Left lung (tissue), 4 donors: ENCODE measurements at regions not wholly inside any gene's neighbourhood (a gene's known extent, or its start where the extent isn't known, plus 50 kb on each side); places are given as distances from the start of the nearest gene placed in this dataset.

ENCODE experiments used
- ATAC-seq: fragments of 200-7000 bp; cut with Tn5 transposase; one replicate; pipeline ENCODE4 v1.9.1; 2020; ENCODE audit warnings: moderate library complexity
- DNase-seq, 4 donors: peaks; one replicate each; pipeline ENCODE4 v3.0.0-alpha.2; 2013 to 2020
- H3K27ac ChIP-seq, 2 donors: fragments of 200-600 bp; sonication (generic) in 1 of 2; one replicate each; pipeline versions ENCODE4 v1.5.0 to v1.8.0; 2020 to 2021
- H3K27me3 ChIP-seq, 2 donors: fragments of 200-600 bp; sonication (generic) in 1 of 2; one replicate each; pipeline versions ENCODE4 v1.5.0 to v1.8.0; 2020 to 2021
- H3K36me3 ChIP-seq, 2 donors: fragments of 200-600 bp; sonication (generic) in 1 of 2; one replicate each; pipeline versions ENCODE4 v1.5.0 to v1.8.0; 2020 to 2021
- H3K4me1 ChIP-seq, 2 donors: fragments of 200-600 bp; one replicate each; pipeline ENCODE4 v1.8.0; 2021
- H3K4me3 ChIP-seq, 2 donors: fragments of 200-600 bp; sonication (generic) in 1 of 2; one replicate each; pipeline versions ENCODE4 v1.5.0 to v1.8.0; 2020 to 2021; ENCODE audit warnings: mild to moderate bottlenecking in 1 of 2
- H3K9me3 ChIP-seq, 2 donors: fragments of 200-600 bp; sonication (generic) in 1 of 2; one replicate each; pipeline versions ENCODE4 v1.5.0 to v1.8.0; 2020 to 2021
- intact Hi-C, 2 donors: fragments of 100-400 bp; cut with DNase I; formaldehyde crosslinking; loops; one replicate each; pipeline versions ENCODE4 v1.11.2 to v1.14.2; 2022
- TF ChIP-seq, protein P1 (sequence below), 2 donors: fragments of 200-600 bp; sonication (generic) in 1 of 2; IDR thresholded peaks; one replicate each; pipeline versions ENCODE4 v1.5.0 to v1.8.0; 2021; ENCODE audit warnings: antibody characterized with exemption in 2 of 2
- donor health status: DM: no; HTN: yes; CAD: no.
- donor health status: DM: no; HTN: no; CAD: no.

DNA sequence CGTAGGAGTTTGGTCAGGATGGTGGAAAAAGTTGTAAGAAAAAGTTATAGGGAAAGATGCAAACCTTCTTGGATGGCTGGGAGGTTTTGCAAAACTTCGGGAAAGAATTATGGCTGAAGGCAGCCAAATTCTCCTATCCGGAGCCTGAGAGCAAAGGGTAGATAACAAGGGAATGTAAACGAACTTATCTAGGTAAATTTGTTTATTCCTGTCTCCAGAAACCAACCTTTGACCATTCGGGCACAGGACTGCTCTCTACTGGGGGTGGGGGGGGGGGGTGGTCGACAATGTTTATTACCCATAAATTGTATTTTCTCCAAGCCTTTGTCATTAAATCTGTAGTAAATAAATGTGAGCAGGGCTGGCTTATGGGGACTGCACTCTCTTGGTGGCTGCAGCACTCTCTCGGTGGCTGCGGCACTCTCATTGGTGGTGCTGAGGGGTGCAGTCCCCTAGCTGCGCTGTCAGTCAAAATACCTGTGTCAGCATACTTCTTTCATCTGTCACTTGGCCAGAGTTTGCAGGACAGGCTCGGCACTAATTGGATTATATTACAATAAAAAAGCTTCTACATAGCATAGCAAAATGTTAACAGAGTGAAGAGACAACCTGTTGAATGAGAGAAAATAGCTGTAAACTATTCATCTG, 827.8 kb downstream of the SH3BGRL start:
- TF ChIP-seq, protein P1, sequence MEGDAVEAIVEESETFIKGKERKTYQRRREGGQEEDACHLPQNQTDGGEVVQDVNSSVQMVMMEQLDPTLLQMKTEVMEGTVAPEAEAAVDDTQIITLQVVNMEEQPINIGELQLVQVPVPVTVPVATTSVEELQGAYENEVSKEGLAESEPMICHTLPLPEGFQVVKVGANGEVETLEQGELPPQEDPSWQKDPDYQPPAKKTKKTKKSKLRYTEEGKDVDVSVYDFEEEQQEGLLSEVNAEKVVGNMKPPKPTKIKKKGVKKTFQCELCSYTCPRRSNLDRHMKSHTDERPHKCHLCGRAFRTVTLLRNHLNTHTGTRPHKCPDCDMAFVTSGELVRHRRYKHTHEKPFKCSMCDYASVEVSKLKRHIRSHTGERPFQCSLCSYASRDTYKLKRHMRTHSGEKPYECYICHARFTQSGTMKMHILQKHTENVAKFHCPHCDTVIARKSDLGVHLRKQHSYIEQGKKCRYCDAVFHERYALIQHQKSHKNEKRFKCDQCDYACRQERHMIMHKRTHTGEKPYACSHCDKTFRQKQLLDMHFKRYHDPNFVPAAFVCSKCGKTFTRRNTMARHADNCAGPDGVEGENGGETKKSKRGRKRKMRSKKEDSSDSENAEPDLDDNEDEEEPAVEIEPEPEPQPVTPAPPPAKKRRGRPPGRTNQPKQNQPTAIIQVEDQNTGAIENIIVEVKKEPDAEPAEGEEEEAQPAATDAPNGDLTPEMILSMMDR (IDR thresholded peaks at IDR 0.05): no peak
- no peaks in the 10 kb centered on the region for H3K27me3 ChIP-seq
- no peaks in the 10 kb centered on the region for H3K4me1 ChIP-seq
- intact Hi-C loops: no loop called here
- DNase-seq (no peak), ATAC-seq (no peak)
- no peaks in the 10 kb centered on the region for H3K36me3 ChIP-seq
- H3K4me3 ChIP-seq: no peak overlapping the region
- no peak overlapping the region for H3K27ac ChIP-seq
- no peaks in the 10 kb centered on the region for H3K9me3 ChIP-seq

DNA sequence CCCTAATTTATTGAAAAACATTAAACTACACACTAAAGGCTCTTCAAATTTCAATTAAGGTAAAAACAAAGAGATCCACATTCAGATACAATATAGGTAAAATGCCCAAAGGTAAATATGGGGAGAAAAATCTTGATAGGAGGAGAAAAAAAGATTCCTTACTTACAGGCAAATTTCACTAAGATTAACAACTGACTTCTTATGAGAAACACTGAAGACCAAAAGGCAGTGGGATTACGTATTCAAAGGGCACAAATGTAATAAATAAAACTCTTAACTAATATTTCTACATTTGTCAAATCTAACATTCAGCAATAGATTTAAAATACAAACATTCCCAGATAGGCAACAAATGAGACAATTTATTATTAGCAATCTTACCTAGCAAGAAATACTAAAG, 829.3 kb downstream of the SH3BGRL start:
- no peak overlapping the region for H3K27ac ChIP-seq
- ATAC-seq (no peak), DNase-seq (no peak)
- H3K36me3 ChIP-seq: no peaks in the 10 kb centered on the region
- no peaks in the 10 kb centered on the region for H3K4me1 ChIP-seq
- no peaks in the 10 kb centered on the region for H3K9me3 ChIP-seq
- TF ChIP-seq, protein P1 (IDR thresholded peaks at IDR 0.05): no peak
- intact Hi-C loops: no loop called here
- no peak overlapping the region for H3K4me3 ChIP-seq
- no peaks in the 10 kb centered on the region for H3K27me3 ChIP-seq

DNA sequence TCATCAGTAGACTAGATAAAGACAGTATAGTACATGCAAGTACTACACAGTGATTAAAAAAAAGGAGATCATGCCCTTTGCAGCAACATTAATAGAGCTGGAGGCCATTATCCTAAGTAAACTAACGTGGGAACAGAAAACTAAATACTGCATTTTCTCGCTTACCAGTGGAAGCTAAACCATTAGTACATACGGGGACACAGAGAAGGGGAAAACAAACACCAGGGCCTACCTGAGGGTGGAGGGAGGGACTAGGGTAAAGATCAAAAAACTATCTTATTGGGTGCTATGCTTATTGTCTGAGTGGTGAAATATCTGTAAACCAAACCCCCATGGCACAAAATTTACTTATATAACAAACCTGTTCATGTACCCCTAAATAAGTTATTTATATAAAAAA, 836.9 kb downstream of the SH3BGRL start:
- intact Hi-C loops: no loop called here
- no peak for DNase-seq
- ATAC-seq: no peak

DNA sequence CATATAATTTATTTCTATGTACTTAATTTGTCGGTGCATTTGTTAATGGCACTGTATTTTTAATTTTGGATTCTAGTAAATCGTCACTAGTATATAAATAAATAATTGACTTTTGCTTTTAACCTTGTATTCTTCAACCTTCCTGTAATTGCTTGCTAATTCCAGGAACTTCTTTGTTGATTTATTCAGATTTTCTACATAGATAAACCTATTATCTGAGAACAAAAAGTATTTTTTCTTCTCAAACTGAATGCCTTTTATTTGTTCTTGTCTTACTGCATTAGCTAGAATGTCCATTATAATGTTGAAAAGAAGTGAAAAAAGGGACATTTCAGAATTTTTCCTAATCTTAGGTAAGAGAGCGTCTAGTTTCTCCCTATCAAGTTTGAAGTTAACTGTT, 839.1 kb downstream of the SH3BGRL start:
- no peak overlapping the region for H3K4me3 ChIP-seq
- intact Hi-C loops: no loop called here
- no peaks in the 10 kb centered on the region for H3K36me3 ChIP-seq

More for the DNA sequence above, 836.9 kb downstream of the SH3BGRL start:
- Histone ChIP-seq H3K36me3 (no peaks in the 10 kb centered on the region), H3K27ac (no peak overlapping the region), H3K9me3 (no peaks in the 10 kb centered on the region), H3K27me3 (no peaks in the 10 kb centered on the region), H3K4me1 (no peaks in the 10 kb centered on the region), H3K4me3 (no peak overlapping the region)
- TF ChIP-seq, protein P1 (IDR thresholded peaks at IDR 0.05): no peak

DNA sequence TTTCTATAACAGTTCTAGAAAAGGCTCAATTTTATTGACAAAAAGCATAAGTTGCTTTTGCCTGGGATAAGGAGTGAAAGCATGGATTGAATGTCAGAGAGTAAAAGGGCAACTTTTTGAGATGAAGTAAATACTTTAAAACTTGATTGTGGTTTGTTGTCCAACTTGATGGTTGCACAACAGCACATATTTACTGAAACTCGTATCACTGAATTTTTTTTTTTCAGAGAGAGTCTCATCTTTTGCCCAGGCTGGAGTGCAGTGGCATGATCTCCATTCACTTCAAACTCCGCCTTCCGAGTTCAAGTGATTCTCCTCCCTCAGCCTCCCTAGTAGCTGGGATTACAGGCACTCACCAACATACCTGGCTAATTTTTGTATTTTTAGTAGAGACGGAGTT, 856.8 kb downstream of the SH3BGRL start:
- no peak for DNase-seq
- Histone ChIP-seq H3K4me1 (no peaks in the 10 kb centered on the region), H3K36me3 (no peaks in the 10 kb centered on the region), H3K9me3 (no peaks in the 10 kb centered on the region), H3K4me3 (no peak overlapping the region), H3K27me3 (no peaks in the 10 kb centered on the region), H3K27ac (no peak overlapping the region)
- ATAC-seq: no peak
- intact Hi-C loops: no loop called here
- TF ChIP-seq, protein P1 (IDR thresholded peaks at IDR 0.05): no peak

More for the DNA sequence above, 839.1 kb downstream of the SH3BGRL start:
- H3K27ac ChIP-seq: no peak overlapping the region
- TF ChIP-seq, protein P1 (IDR thresholded peaks at IDR 0.05): no peak
- ATAC-seq: no peak
- no peaks in the 10 kb centered on the region for H3K9me3 ChIP-seq
- H3K4me1 ChIP-seq: no peaks in the 10 kb centered on the region
- H3K27me3 ChIP-seq: no peaks in the 10 kb centered on the region
- DNase-seq: no peak
